ACC112 (cell line): ENCODE measurements at regions not wholly inside any gene's neighbourhood (a gene's known extent, or its start where the extent isn't known, plus 50 kb on each side); places are given as distances from the start of the nearest gene placed in this dataset.
"Not testable (repeated sequence)": the region's sequence is repeated elsewhere in the genome, so short reads cannot be mapped to it uniquely, and the experiment has no call there.

ENCODE experiments used
- H2AFZ ChIP-seq: fragments of 200-600 bp; sonication (generic); one replicate; pipeline ENCODE4 v1.6.0; 2017; ENCODE audit warnings: antibody characterized with exemption, low read length; ENCODE audit not compliant: unreplicated experiment
- H3K27ac ChIP-seq: fragments of 200-600 bp; sonication (generic); 2 replicates; pipeline ENCODE4 v1.5.1; 2014; ENCODE audit warnings: low read depth, mild to moderate bottlenecking, antibody characterized with exemption, low read length, moderate library complexity
- H3K27me3 ChIP-seq: fragments of 200-600 bp; sonication (generic); 2 replicates; pipeline ENCODE4 v1.6.1; 2014; ENCODE audit warnings: mild to moderate bottlenecking, antibody characterized with exemption, low read length, moderate library complexity, mixed read lengths; ENCODE audit not compliant: insufficient read depth
- H3K36me3 ChIP-seq: fragments of 200-600 bp; sonication (generic); 2 replicates; pipeline ENCODE4 v1.6.1; 2016; ENCODE audit warnings: mild to moderate bottlenecking, antibody characterized with exemption, low read length, moderate library complexity, mixed read lengths; ENCODE audit not compliant: insufficient read depth
- H3K4me1 ChIP-seq: fragments of 200-600 bp; sonication (generic); one replicate; pipeline ENCODE4 v1.6.1; 2016; ENCODE audit warnings: low read length, mixed read lengths; ENCODE audit not compliant: insufficient read depth, unreplicated experiment, control insufficient read depth
- H3K4me3 ChIP-seq: fragments of 200-600 bp; sonication (generic); 2 replicates; pipeline ENCODE4 v1.5.1; 2014; ENCODE audit warnings: mild to moderate bottlenecking, low read depth, low read length
- H3K79me2 ChIP-seq: fragments of 200-600 bp; sonication (generic); one replicate; pipeline ENCODE4 v1.6.0; 2016; ENCODE audit warnings: low read length; ENCODE audit not compliant: control insufficient read depth, unreplicated experiment, insufficient read depth

GRCh38 chr3:28601291-28601690, 252.7 kb upstream of the AZI2 start:
- Histone ChIP-seq H3K4me1 (no peaks in the 10 kb centered on the region), H3K27ac (no peak overlapping the region), H3K4me3 (no peak overlapping the region), H3K27me3 (peaks cover 7% of the 10 kb centered on the region; the same call in 1 of the 2 replicates), H2AFZ (no peak overlapping the region), H3K36me3 (no peaks in the 10 kb centered on the region), H3K79me2 (no peaks in the 10 kb centered on the region)

DNA sequence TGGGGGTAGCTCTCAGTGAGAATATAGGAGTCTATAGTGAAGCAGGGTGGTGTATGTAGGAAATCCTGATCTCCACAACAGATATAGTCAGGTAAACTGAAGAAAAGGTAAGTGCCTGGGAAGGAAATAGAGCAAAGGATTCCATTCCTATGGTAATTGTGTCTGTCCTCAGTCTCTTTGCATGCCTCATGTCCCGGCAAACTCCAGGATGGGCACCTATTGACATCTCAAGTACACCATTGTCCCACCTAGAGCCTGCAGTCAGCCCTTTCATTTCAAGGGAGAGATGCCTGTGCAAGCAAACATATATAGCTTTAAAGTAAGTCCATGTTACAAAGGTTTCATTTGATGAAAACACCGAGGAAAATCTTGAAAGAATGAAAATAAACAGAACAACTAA, 257.7 kb upstream of the AZI2 start:
- Histone ChIP-seq H3K4me3 (no peak overlapping the region), H3K36me3 (no peaks in the 10 kb centered on the region), H2AFZ (no peak overlapping the region), H3K4me1 (no peaks in the 10 kb centered on the region), H3K79me2 (no peaks in the 10 kb centered on the region), H3K27ac (no peak overlapping the region), H3K27me3 (peaks cover 7% of the 10 kb centered on the region; the same call in 1 of the 2 replicates)

DNA sequence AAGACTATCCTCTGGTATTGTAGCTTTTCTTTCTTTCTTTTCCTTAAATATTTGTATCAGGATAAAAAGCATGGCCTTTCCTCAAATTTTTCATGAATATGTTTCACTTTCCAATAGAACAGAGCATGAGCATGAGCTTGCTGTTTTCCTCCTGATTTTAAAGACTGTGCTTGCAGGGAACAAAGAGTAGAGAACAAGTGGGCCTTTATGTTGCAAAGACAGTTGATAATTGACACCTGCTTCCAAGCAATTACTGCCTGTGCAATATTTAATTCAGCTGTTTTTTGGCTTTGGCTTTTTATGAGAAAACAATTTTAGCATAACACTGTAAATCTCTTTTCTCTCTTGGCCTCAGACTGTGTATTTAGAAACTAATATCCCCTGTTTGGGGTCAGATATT, 263.6 kb upstream of the AZI2 start:
- Histone ChIP-seq H3K79me2 (no peaks in the 10 kb centered on the region), H3K4me3 (no peak overlapping the region), H3K36me3 (no peaks in the 10 kb centered on the region), H3K27ac (no peak overlapping the region), H3K27me3 (no peaks in the 10 kb centered on the region; the same call in 1 of the 2 replicates), H2AFZ (no peak overlapping the region), H3K4me1 (no peaks in the 10 kb centered on the region)

GRCh38 chr3:28613511-28614106, 265.0 kb upstream of the AZI2 start:
- H3K36me3 ChIP-seq: no peaks in the 10 kb centered on the region
- no peak overlapping the region for H3K27ac ChIP-seq
- H3K4me3 ChIP-seq: no peak overlapping the region
- no peak overlapping the region for H2AFZ ChIP-seq
- H3K79me2 ChIP-seq: no peaks in the 10 kb centered on the region
- no peaks in the 10 kb centered on the region; the same call in 1 of the 2 replicates for H3K27me3 ChIP-seq
- no peaks in the 10 kb centered on the region for H3K4me1 ChIP-seq

- Histone ChIP-seq H3K36me3 (no peaks in the 10 kb centered on the region), H3K27ac (no peak overlapping the region)
Measured at GRCh38 chr3:28615071-28615470, 266.4 kb upstream of the AZI2 start.

GRCh38 chr3:28615971-28616370, 267.3 kb upstream of the AZI2 start:
- Histone ChIP-seq H3K27me3 (no peaks in the 10 kb centered on the region; the same call in 1 of the 2 replicates), H3K4me3 (no peak overlapping the region), H3K79me2 (no peaks in the 10 kb centered on the region), H3K36me3 (no peaks in the 10 kb centered on the region), H3K4me1 (no peaks in the 10 kb centered on the region), H2AFZ (no peak overlapping the region), H3K27ac (no peak overlapping the region)

More at GRCh38 chr3:28615071-28615470, 266.4 kb upstream of the AZI2 start:
- no peaks in the 10 kb centered on the region for H3K4me1 ChIP-seq
- H2AFZ ChIP-seq: no peak overlapping the region
- no peaks in the 10 kb centered on the region; the same call in 1 of the 2 replicates for H3K27me3 ChIP-seq
- no peaks in the 10 kb centered on the region for H3K79me2 ChIP-seq
- H3K4me3 ChIP-seq: no peak overlapping the region

- H3K27me3 ChIP-seq: no peaks in the 10 kb centered on the region; the same call in 1 of the 2 replicates
- H3K36me3 ChIP-seq: no peaks in the 10 kb centered on the region
- no peaks in the 10 kb centered on the region for H3K4me1 ChIP-seq
- no peak overlapping the region for H3K4me3 ChIP-seq
- H3K27ac ChIP-seq: no peak overlapping the region
- no peak overlapping the region for H2AFZ ChIP-seq
- H3K79me2 ChIP-seq: no peaks in the 10 kb centered on the region
Measured at GRCh38 chr3:28617821-28618220, 269.2 kb upstream of the AZI2 start.

DNA sequence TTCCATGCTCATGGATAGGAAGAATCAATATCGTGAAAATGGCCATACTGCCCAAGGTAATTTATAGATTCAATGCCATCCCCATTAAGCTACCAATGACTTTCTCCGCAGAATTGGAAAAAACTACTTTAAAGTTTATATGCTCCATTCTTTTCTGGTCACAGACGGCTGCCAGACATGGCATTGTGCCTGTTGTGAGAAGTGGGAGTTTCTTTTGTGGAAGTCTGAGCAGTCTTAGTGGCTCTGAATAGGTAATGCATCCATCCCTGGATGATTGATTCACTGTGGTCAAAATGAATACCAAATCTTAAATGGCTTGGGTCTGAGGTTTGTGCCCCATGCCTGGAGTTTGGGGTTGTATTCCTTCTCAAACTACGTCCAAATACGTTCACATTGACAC, 274.5 kb upstream of the AZI2 start:
- Histone ChIP-seq H2AFZ (no peak overlapping the region), H3K36me3 (no peaks in the 10 kb centered on the region), H3K79me2 (no peaks in the 10 kb centered on the region), H3K4me3 (no peak overlapping the region), H3K27ac (no peak overlapping the region), H3K27me3 (peaks cover 4% of the 10 kb centered on the region), H3K4me1 (no peaks in the 10 kb centered on the region)

DNA sequence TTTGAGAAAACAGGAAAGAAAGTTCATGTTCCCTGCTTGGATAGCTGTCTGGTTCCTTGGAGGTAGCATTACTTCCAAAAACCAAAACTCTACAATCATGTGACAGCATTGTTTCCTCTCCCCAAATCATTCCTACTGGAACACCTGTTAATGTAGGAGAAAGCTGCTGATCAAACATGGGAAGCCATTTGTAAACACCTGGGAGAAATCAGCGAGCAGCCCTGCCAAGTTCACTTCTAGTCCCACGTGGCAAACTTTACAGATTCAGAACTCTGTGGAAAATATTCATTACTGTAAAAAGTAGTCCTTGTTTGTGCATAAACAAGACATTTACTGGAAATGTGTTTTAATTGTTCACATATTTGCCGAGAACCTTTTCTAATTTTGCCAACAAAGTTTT, 275.5 kb upstream of the AZI2 start:
- Histone ChIP-seq H2AFZ (no peak overlapping the region), H3K36me3 (no peaks in the 10 kb centered on the region), H3K27ac (no peak overlapping the region), H3K27me3 (peaks cover 4% of the 10 kb centered on the region), H3K79me2 (no peaks in the 10 kb centered on the region), H3K4me3 (no peak overlapping the region), H3K4me1 (no peaks in the 10 kb centered on the region)

- H3K27ac ChIP-seq, H2AFZ ChIP-seq, H3K4me3 ChIP-seq, H3K27me3 ChIP-seq, H3K36me3 ChIP-seq, H3K4me1 ChIP-seq, H3K79me2 ChIP-seq: not testable (repeated sequence)
Measured at GRCh38 chr3:28627843-28628242, 279.2 kb upstream of the AZI2 start.

DNA sequence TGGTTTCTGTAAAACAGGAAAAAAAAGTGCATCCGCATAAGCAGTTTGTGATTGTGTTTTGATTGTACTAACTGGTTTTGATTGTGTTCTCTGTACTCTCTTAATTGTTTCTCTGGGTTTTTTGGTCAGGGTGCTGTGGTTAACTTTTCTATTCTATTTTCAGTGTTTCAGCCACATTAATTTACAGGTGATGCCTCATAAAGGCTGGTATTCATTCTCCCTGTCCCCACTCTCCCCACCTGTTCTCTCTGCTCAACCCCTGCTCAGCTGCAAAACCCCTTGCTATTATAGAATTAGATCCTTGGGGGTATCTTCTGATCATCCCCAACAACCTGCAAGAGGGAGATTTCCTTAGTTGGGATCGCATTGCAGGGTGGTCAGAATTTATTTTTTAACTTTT, 285.4 kb upstream of the AZI2 start:
- Histone ChIP-seq H3K36me3 (no peaks in the 10 kb centered on the region), H3K4me3 (no peak overlapping the region), H3K27ac (no peak overlapping the region), H2AFZ (no peak overlapping the region), H3K27me3 (no peaks in the 10 kb centered on the region; the same call in 1 of the 2 replicates), H3K4me1 (no peaks in the 10 kb centered on the region), H3K79me2 (no peaks in the 10 kb centered on the region)
